ENCODE measurements at regions not wholly inside any gene's neighbourhood (a gene's known extent, or its start where the extent isn't known, plus 50 kb on each side); places are given as distances from the start of the nearest gene placed in this dataset.

DNA sequence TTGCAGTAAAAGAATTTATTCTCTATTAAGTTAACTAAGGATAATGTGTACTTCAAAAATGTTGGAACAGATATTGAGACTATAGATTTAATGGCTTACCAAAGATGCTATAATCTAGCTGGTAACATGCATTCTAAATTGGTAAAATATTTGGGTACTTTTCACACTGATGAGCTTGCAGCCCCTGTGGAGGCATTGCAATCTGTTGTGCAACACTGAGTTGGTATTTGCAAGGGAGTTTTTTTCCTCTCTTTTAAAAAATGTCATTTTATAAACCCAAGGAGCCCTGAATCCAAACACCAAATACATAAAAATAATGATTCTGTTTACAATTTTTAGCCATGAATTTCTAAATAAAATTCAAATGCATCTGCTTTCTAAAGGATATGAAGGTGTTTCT is 944.8 kb downstream of the DTWD2 start:
- H3K4me2 ChIP-seq: no peak overlapping the region
- H4K20me1 ChIP-seq (ENCODE audit: insufficient read depth): no peaks in the 10 kb centered on the region
- no peak overlapping the region for H3K27ac ChIP-seq
- no peaks in the 10 kb centered on the region for H3K36me3 ChIP-seq (ENCODE audit: insufficient read depth)
- no peaks in the 10 kb centered on the region for H3K79me2 ChIP-seq (ENCODE audit: insufficient read depth, low read depth)
- no peaks in the 10 kb centered on the region for H3K27me3 ChIP-seq (ENCODE audit: insufficient read depth, low read depth)
- no peaks in the 10 kb centered on the region for H3K4me1 ChIP-seq (ENCODE audit: low read depth, poor library complexity, severe bottlenecking)
- no peak overlapping the region for H3K4me3 ChIP-seq (IDR thresholded peaks at IDR 0.05; ENCODE audit: insufficient read depth, low read depth, low read length)
- no peak for TF ChIP-seq CTCF (conservative IDR thresholded peaks at IDR 0.05; ENCODE audit: low read depth, low read length)
- no peak overlapping the region for H2AFZ ChIP-seq (ENCODE audit: low read depth)
- H3K9ac ChIP-seq: no peak overlapping the region

DNA sequence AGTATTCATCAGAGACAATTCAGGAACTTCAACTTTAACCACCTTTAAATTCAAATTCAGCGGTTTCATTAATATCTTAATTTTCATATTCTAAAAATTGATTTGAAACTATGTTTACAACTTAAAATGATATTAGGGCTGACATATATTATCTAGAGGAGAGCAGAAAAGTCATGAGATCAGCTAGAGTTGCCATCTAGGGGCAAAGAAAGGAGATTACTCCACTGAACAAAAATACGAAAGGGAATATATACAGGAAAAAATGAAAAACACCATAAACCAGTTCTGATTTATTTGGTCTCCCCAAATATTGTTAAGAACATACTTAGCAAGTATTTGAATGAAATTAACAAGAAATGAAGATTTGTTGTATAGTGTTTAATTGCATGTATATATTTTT is 946.3 kb downstream of the DTWD2 start:
- no peaks in the 10 kb centered on the region for H3K27me3 ChIP-seq (ENCODE audit: insufficient read depth, low read depth)
- H3K36me3 ChIP-seq (ENCODE audit: insufficient read depth): no peaks in the 10 kb centered on the region
- H3K4me3 ChIP-seq (IDR thresholded peaks at IDR 0.05; ENCODE audit: insufficient read depth, low read depth, low read length): no peak overlapping the region

DNA sequence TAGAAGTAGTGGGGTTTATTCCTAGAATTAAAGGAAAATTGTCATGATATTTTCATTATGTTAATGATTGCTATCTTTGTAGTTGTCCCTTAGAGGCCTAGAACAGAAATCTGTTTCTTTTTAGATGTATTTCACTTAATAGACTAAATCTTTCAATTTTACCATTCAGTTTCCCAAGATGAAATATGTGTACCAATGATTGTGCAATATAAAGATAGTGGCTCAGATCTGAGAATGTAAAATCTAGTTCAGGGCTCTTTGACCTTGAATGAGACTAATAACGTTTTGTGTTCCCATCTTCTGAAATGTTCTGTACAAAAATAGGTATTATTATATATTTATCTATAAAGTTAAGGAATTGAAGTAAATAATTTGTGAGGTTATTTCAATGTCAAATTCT is 947.9 kb downstream of the DTWD2 start:
- Histone ChIP-seq H2AFZ (ENCODE audit: low read depth) (no peak overlapping the region), H3K4me2 (no peak overlapping the region), H3K27ac (no peak overlapping the region), H3K36me3 (ENCODE audit: insufficient read depth) (no peaks in the 10 kb centered on the region), H3K4me3 (IDR thresholded peaks at IDR 0.05; ENCODE audit: insufficient read depth, low read depth, low read length) (no peak overlapping the region), H3K4me1 (ENCODE audit: low read depth, poor library complexity, severe bottlenecking) (no peaks in the 10 kb centered on the region), H3K27me3 (ENCODE audit: insufficient read depth, low read depth) (no peaks in the 10 kb centered on the region), H3K79me2 (ENCODE audit: insufficient read depth, low read depth) (no peaks in the 10 kb centered on the region), H3K9ac (no peak overlapping the region), H4K20me1 (ENCODE audit: insufficient read depth) (no peaks in the 10 kb centered on the region)
- TF ChIP-seq CTCF (conservative IDR thresholded peaks at IDR 0.05; ENCODE audit: low read depth, low read length): no peak

More for the DNA sequence above, 946.3 kb downstream of the DTWD2 start:
- no peaks in the 10 kb centered on the region for H3K79me2 ChIP-seq (ENCODE audit: insufficient read depth, low read depth)
- H3K27ac ChIP-seq: no peak overlapping the region
- H4K20me1 ChIP-seq (ENCODE audit: insufficient read depth): no peaks in the 10 kb centered on the region
- no peak overlapping the region for H3K9ac ChIP-seq
- no peak for TF ChIP-seq CTCF (conservative IDR thresholded peaks at IDR 0.05; ENCODE audit: low read depth, low read length)
- H3K4me1 ChIP-seq (ENCODE audit: low read depth, poor library complexity, severe bottlenecking): no peaks in the 10 kb centered on the region
- no peak overlapping the region for H2AFZ ChIP-seq (ENCODE audit: low read depth)
- H3K4me2 ChIP-seq: no peak overlapping the region

- Histone ChIP-seq H3K9ac (no peak overlapping the region), H3K36me3 (ENCODE audit: insufficient read depth) (no peaks in the 10 kb centered on the region), H3K27ac (no peak overlapping the region), H2AFZ (ENCODE audit: low read depth) (no peak overlapping the region), H3K79me2 (ENCODE audit: insufficient read depth, low read depth) (no peaks in the 10 kb centered on the region), H3K4me2 (no peak overlapping the region), H3K4me1 (ENCODE audit: low read depth, poor library complexity, severe bottlenecking) (peaks cover 17% of the 10 kb centered on the region), H4K20me1 (ENCODE audit: insufficient read depth) (no peaks in the 10 kb centered on the region), H3K27me3 (ENCODE audit: insufficient read depth, low read depth) (no peaks in the 10 kb centered on the region), H3K4me3 (IDR thresholded peaks at IDR 0.05; ENCODE audit: insufficient read depth, low read depth, low read length) (no peak overlapping the region)
- no peak for TF ChIP-seq CTCF (conservative IDR thresholded peaks at IDR 0.05; ENCODE audit: low read depth, low read length)
These were observed 954.5 kb downstream of the DTWD2 start for GRCh38 chr5:118033686-118034338.

Data from KMS-11 (cell line).